IMR-90 (cell line): ENCODE measurements at regions not wholly inside any gene's neighbourhood (a gene's known extent, or its start where the extent isn't known, plus 50 kb on each side); places are given as distances from the start of the nearest gene placed in this dataset.

ENCODE experiments used
- ATAC-seq: fragments of 200-7000 bp; cut with Tn5 transposase; 2 replicates; pipeline ENCODE4 v1.9.1; 2020; ENCODE audit warnings: low read depth, mild to moderate bottlenecking, moderate library complexity
- BruUV-seq: library from RNA; stranded (reverse); fragments of 400-500 nt; replicated peaks from 2 replicates; lab custom pipeline; 2021; lab: Mats Ljungman, UMichigan
- CTCF ChIA-PET: fragments of 300-600 bp; formaldehyde crosslinking; extraction: SDS; loops from one replicate; lab custom pipeline; 2021; ENCODE audit warnings: antibody characterized with exemption; lab: Yijun Ruan, JAX
- POLR2A ChIA-PET: fragments of 300-600 bp; sonication (Branson Sonifier 250); formaldehyde crosslinking; loops from one replicate; lab custom pipeline; 2022; ENCODE audit warnings: antibody characterized with exemption; ENCODE audit not compliant: unreplicated experiment; lab: Charles Lee
- DNase-seq: peaks from one replicate; pipeline ENCODE4 v3.0.0; 2013
- H2AFZ ChIP-seq: replicated peaks from 2 replicates; pipeline ENCODE3; 2013; ENCODE audit warnings: low read length, mild to moderate bottlenecking; ENCODE audit not compliant: poor library complexity
- H2AK5ac ChIP-seq: 2 replicates; pipeline ENCODE4 v1.6.1; 2013; ENCODE audit warnings: low read depth, low read length, inconsistent platforms
- H2AK9ac ChIP-seq: replicated peaks from 2 replicates; pipeline ENCODE3; 2013; ENCODE audit warnings: mild to moderate bottlenecking, low read depth, low read length, moderate library complexity; ENCODE audit not compliant: poor library complexity
- H2BK120ac ChIP-seq: 2 replicates; pipeline ENCODE4 v1.6.1; 2013; ENCODE audit warnings: low read depth, low read length, inconsistent platforms
- H2BK15ac ChIP-seq: 3 replicates; pipeline ENCODE4 v1.6.1; 2013; ENCODE audit warnings: low read depth, low read length, inconsistent platforms
- H2BK20ac ChIP-seq: 2 replicates; pipeline ENCODE4 v1.6.1; 2013; ENCODE audit warnings: low read depth, mild to moderate bottlenecking, inconsistent platforms, low read length, moderate library complexity
- H2BK5ac ChIP-seq: 2 replicates; pipeline ENCODE4 v1.6.1; 2013; ENCODE audit warnings: mild to moderate bottlenecking, low read depth, low read length, inconsistent platforms; ENCODE audit not compliant: poor library complexity, severe bottlenecking
- H3K14ac ChIP-seq: replicated peaks from 2 replicates; pipeline ENCODE4 v1.6.1; 2013; ENCODE audit warnings: low read depth, low read length, inconsistent platforms
- H3K18ac ChIP-seq: 2 replicates; pipeline ENCODE4 v1.6.1; 2013; ENCODE audit warnings: low read depth, low read length, control low read depth
- H3K23ac ChIP-seq: 2 replicates; pipeline ENCODE4 v1.6.1; 2013; ENCODE audit warnings: low read depth, low read length, inconsistent platforms
- H3K27ac ChIP-seq: 2 replicates; pipeline ENCODE4 v1.5.1; 2013; ENCODE audit warnings: mild to moderate bottlenecking, control low read depth, low read length; ENCODE audit not compliant: insufficient read depth
- H3K27me3 ChIP-seq: 2 replicates; pipeline ENCODE4 v1.6.1; 2013; ENCODE audit warnings: low read length; ENCODE audit not compliant: control insufficient read depth, insufficient read depth
- H3K36me3 ChIP-seq: 2 replicates; pipeline ENCODE4 v1.6.1; 2013; ENCODE audit warnings: low read length, mixed read lengths; ENCODE audit not compliant: control insufficient read depth, insufficient read depth
- H3K4ac ChIP-seq: 2 replicates; pipeline ENCODE4 v1.6.1; 2013; ENCODE audit warnings: low read depth, low read length, inconsistent platforms
- H3K4me1 ChIP-seq: 2 replicates; pipeline ENCODE4 v1.6.1; 2013; ENCODE audit warnings: low read length, mixed read lengths; ENCODE audit not compliant: control insufficient read depth, insufficient read depth
- H3K4me2 ChIP-seq: 2 replicates; pipeline ENCODE4 v1.6.1; 2013; ENCODE audit warnings: low read depth, mild to moderate bottlenecking, control low read depth, low read length, moderate library complexity
- H3K4me3 ChIP-seq: 2 replicates; pipeline ENCODE4 v1.5.1; 2013; ENCODE audit warnings: low read depth, mild to moderate bottlenecking, control low read depth, low read length, moderate library complexity; ENCODE audit not compliant: insufficient read depth
- H3K56ac ChIP-seq: 2 replicates; pipeline ENCODE4 v1.6.1; 2013; ENCODE audit warnings: low read length, inconsistent platforms; ENCODE audit not compliant: insufficient read depth; ENCODE audit errors: extremely low read depth
- H3K79me1 ChIP-seq, 2 experiments: 2 replicates each; pipeline ENCODE4 v1.6.1; 2013; ENCODE audit warnings: low read length in 2 of 2, inconsistent platforms in 1 of 2, low read depth in 1 of 2
- H3K9ac ChIP-seq: 2 replicates; pipeline ENCODE4 v1.6.1; 2013; ENCODE audit warnings: low read depth, low read length, control low read depth
- H3K9me1 ChIP-seq: 2 replicates; pipeline ENCODE4 v1.6.1; 2013; ENCODE audit warnings: low read length, inconsistent platforms; ENCODE audit not compliant: insufficient read depth
- H3K9me3 ChIP-seq: 2 replicates; pipeline ENCODE4 v1.6.1; 2013; ENCODE audit warnings: low read length; ENCODE audit not compliant: control insufficient read depth, insufficient read depth
- H4K20me1 ChIP-seq: 2 replicates; pipeline ENCODE4 v1.6.1; 2013; ENCODE audit warnings: low read length, inconsistent platforms; ENCODE audit not compliant: insufficient read depth
- H4K5ac ChIP-seq: 2 replicates; pipeline ENCODE4 v1.6.1; 2013; ENCODE audit warnings: mild to moderate bottlenecking, low read depth, low read length, control low read depth
- H4K8ac ChIP-seq, 2 experiments: 2 replicates each; pipeline ENCODE4 v1.6.1; 2013; ENCODE audit warnings: low read depth in 2 of 2, low read length in 2 of 2, control low read depth in 1 of 2, inconsistent platforms in 1 of 2
- H4K91ac ChIP-seq: 2 replicates; pipeline ENCODE4 v1.6.1; 2013; ENCODE audit warnings: low read depth, low read length, inconsistent platforms; ENCODE audit not compliant: insufficient read depth
- FOS ChIP-seq: fragments of 150-350 bp; IDR thresholded peaks from 2 replicates; pipeline ENCODE4 v1.6.1; 2016; ENCODE audit warnings: low read depth, low read length
- WGBS, 2 experiments: methylation state at CpG; one replicate each; pipeline versions ENCODE4 v1.1.5 to v1.1.7; 2013; ENCODE audit warnings: missing lambda C conversion rate in 2 of 2; ENCODE audit not compliant: insufficient read length in 1 of 2; ENCODE audit errors: extremely low coverage in 2 of 2; 5-methylcytosine and 5-hydroxymethylcytosine counted together
- dilution Hi-C: fragments of 300-500 bp; cut with HindIII; formaldehyde crosslinking; loops from one replicate; pipeline ENCODE4 v1.14.3; 2018; ENCODE audit warnings: low sequenced_read_pairs; ENCODE audit not compliant: unreplicated experiment
- in situ Hi-C: fragments of 300-500 bp; cut with MboI; formaldehyde crosslinking; loops from 3 replicates; pipeline ENCODE4 v1.14.3; 2019; ENCODE audit warnings: low sequenced_read_pairs, inconsistent platforms, mixed read lengths
- intact Hi-C: fragments of 100-400 bp; cut with micrococcal nuclease; formaldehyde crosslinking; loops from 2 replicates; pipeline ENCODE4 v1.10.0; 2022

DNA sequence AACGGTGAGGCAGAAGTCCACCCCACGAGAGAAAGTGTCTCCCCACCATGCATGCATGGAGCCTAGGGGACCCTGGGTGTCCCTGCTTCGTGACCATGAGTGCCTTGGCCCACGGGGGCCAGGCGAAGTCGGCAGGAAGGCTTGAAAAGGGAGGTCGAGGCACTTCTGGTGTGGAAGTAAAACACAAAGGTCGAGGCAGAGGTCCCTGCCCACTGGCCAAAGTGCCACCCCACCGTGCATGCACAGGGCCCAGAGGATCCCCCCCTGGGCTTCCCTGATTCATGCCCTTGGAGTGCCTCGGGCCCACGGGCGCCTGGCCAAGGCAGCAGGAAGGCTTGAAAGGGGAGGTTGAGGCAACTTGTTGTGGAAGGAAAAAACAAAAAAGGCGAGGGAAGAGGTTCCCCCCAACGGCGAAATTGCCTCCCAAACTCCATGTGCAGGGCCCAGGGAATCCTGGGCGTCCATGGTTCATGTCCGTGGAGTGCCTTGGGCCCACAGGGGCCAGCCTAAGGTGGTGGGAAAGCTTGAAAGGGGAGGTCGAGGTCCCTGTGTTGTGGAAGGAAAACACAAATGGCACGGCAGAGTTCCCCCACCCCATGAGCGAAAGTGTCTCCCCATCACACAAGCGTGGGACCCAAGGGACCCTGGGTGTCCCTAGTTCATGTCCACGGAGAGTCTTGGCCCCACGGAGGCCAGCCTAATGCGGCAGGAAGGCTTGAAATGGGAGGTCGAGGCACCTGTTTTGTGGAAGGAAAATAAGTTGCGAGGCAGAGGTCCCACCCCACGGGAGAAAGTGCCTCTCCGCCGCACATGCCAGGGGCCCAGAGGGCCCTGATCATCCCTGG, 372.1 kb downstream of the ALG10 start:
- H2AK5ac ChIP-seq, result no peak overlapping the region
- in situ Hi-C loops, result no loop called here
- H3K79me1 ChIP-seq, result no peaks in the 10 kb centered on the region
- dilution Hi-C loops, result no loop called here
- no peak overlapping the region for H4K91ac ChIP-seq
- CTCF ChIA-PET, result no interaction called here
- H3K14ac ChIP-seq, result no peak overlapping the region
- H2BK120ac ChIP-seq, result no peak overlapping the region
- H3K4me3 ChIP-seq, result no peak overlapping the region
- H3K4me1 ChIP-seq, result no peaks in the 10 kb centered on the region
- no peak overlapping the region for H3K18ac ChIP-seq
- no peaks in the 10 kb centered on the region for H3K27me3 ChIP-seq
- peaks cover 61% of the 10 kb centered on the region for H3K9me3 ChIP-seq
- ATAC-seq (no peak), DNase-seq (no peak)
- H2BK15ac ChIP-seq, result no peak overlapping the region
- no peak overlapping the region for H3K9ac ChIP-seq
- intact Hi-C loops, result no loop called here
- no peak overlapping the region for H3K4me2 ChIP-seq
- no peak overlapping the region for H2BK20ac ChIP-seq
- TF ChIP-seq FOS, result no peak
- no peak overlapping the region for H2AK9ac ChIP-seq
- H4K20me1 ChIP-seq, result no peaks in the 10 kb centered on the region
- H3K56ac ChIP-seq, result no peak overlapping the region
- H4K5ac ChIP-seq, result no peak overlapping the region
- no peaks in the 10 kb centered on the region for H3K9me1 ChIP-seq
- no TSS peak for BruUV-seq
- no peaks in the 10 kb centered on the region for H3K36me3 ChIP-seq
- POLR2A ChIA-PET, result no interaction called here
- H3K27ac ChIP-seq, result no peak overlapping the region
- no peak overlapping the region for H3K4ac ChIP-seq
- WGBS, 2 experiments, result 29% methylated on average over 6 of the region's 29 CpGs; no CpG with 5 or more reads in 1 of the 2 experiments
- H4K8ac ChIP-seq, result no peak overlapping the region
- peak overlapping the region; percentile 68 for H2AFZ ChIP-seq
- H2BK5ac ChIP-seq, result no peak overlapping the region
- H3K23ac ChIP-seq, result no peak overlapping the region
